SK-N-SH treated with all-trans-retinoic acid at 6 μM for 48 hours (cell line): ENCODE measurements at regions not wholly inside any gene's neighbourhood (a gene's known extent, or its start where the extent isn't known, plus 50 kb on each side); places are given as distances from the start of the nearest gene placed in this dataset.

ENCODE experiments used
- CSRNP3 ChIP-seq: fragments of 250-450 bp; sonication (Bioruptor Pico); IDR thresholded peaks from 2 replicates; pipeline ENCODE4 v1.5.1; 2021; ENCODE audit warnings: mild to moderate bottlenecking, moderate library complexity
- GLIS3 ChIP-seq: fragments of 250-450 bp; sonication (Bioruptor Pico); IDR thresholded peaks from 2 replicates; pipeline ENCODE4 v1.5.0; 2020; ENCODE audit warnings: mild to moderate bottlenecking, moderate library complexity
- OSR1 ChIP-seq: fragments of 250-450 bp; sonication (Bioruptor Pico); IDR thresholded peaks from 2 replicates; pipeline ENCODE4 v1.8.0; 2022; ENCODE audit warnings: moderate library complexity, mild to moderate bottlenecking, inconsistent platforms
- TOX ChIP-seq: fragments of 250-450 bp; sonication (Bioruptor Pico); IDR thresholded peaks from 2 replicates; pipeline ENCODE4 v1.8.0; 2021; ENCODE audit warnings: mild to moderate bottlenecking, moderate library complexity, borderline replicate concordance
- ZC3H10 ChIP-seq: fragments of 250-450 bp; sonication (Bioruptor Pico); IDR thresholded peaks from 2 replicates; pipeline ENCODE4 v1.5.1; 2021; ENCODE audit warnings: mild to moderate bottlenecking, moderate library complexity
- ZFP30 ChIP-seq: fragments of 450-650 bp; formaldehyde crosslinking; IDR thresholded peaks from 2 replicates; pipeline ENCODE4 v1.5.0; 2022; ENCODE audit warnings: mild to moderate bottlenecking, moderate library complexity
- ZNF70 ChIP-seq: fragments of 450-650 bp; formaldehyde crosslinking; IDR thresholded peaks from 2 replicates; pipeline ENCODE4 v1.5.0; 2020; ENCODE audit warnings: mild to moderate bottlenecking, moderate library complexity

DNA sequence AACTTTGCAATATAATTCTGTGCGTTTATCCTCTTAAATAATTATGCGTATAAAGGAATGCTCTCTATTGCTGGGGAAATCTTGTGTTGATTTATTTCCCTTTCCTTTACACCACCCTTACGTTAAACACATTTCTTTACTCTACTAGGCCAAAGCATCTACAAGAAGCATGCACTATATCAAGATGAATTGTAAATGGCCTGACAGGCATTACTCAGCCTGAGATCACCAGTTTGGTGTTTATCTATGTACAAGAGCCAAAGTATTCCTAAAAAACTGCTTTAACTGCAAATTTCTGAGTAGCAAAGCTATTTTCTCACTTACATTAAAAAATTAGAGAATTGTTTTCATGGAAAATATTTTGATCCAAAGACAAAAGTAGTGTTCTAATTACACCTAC, 114.8 kb downstream of the TYW3 start:
- TF ChIP-seq ZC3H10 (no peak), OSR1 (CRISPR knock-in tag) (no peak), ZFP30 (CRISPR knock-in tag) (no peak), ZNF70 (CRISPR knock-in tag) (no peak), TOX (CRISPR knock-in tag) (no peak), GLIS3 (CRISPR knock-in tag) (no peak), CSRNP3 (CRISPR knock-in tag) (no peak)
